ENCODE measurements at regions not wholly inside any gene's neighbourhood (a gene's known extent, or its start where the extent isn't known, plus 50 kb on each side); places are given as distances from the start of the nearest gene placed in this dataset.
"Not testable (repeated sequence)": the region's sequence is repeated elsewhere in the genome, so short reads cannot be mapped to it uniquely, and the experiment has no call there.

DNA sequence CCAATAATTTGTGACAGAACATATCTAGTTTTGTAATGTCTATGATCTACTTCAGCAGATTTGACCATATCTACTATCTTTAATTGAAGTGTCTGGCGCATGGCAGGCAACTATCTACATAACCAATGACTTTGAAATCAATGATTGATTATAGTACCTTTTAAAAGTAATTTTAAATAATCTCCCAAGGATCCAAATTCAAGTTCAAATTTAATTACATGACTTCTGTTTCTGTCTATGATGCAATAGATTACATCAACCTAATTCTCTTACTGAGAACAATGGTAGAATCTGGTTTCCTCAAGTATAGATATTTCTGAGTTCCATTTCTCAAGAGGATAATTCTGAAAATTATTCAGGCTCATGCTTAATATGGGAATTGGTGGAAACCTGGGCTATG lies 177.4 kb upstream of the IL15 start:
- no peak for DNase-seq (ENCODE audit: low read depth in 2 of 2)

DNA sequence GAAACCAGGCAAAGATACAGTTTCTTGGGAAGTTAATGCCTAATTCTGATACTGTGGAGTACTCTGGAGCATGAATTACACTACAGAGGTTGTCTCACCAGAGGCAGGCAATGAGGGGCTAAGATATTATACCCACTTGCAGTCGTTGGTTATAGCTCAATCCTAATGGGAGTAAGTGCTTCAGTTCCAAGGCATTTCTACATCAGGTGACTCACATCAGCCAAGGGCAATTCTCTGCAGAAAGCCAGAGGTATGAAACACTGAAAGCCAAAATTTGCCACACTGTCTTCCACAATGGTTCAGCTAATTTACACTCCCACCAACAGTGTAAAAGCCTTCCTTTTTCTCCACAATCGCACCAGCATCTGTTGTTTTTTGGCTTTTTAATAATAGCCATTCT lies 174.0 kb upstream of the IL15 start:
- DNase-seq (ENCODE audit: low read depth in 2 of 2), result no peak

DNA sequence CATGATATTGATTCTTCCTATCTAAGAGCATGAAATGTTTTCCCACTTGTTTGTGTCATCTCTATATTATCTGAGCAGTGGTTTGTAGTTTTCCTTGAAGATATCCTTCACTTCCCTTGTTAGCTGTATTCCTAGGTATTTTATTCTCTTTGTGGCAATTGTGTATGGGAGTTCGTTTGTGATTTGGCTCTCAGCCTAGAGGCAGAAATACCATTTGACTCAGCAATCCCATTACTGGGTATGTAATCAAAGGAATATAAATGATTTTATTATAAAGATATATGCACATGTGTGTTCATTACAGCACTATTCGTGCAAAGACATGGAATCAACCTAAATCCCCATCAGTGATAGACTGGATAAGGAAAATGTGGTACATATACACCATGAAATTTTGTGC lies 172.7 kb upstream of the IL15 start:
- no peak for DNase-seq (ENCODE audit: low read depth in 2 of 2)

DNA sequence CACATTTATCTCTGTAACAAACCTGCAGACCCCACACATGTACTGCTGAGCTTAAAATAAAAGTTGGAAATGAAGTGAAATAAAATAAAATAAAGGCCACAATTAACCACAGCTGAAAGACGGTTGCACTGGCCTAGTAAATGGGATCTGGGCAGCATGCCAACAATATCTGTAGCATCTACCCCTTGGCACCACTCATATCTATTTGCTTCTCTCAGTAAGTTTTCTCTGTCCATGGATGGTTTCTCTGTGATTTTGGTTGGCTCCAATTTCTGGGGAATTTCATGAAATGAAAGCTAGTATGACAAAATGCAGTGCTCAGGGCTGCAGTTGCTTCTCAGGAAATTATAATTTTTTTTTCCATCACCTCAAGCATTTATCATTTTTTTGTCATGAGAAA lies 172.0 kb upstream of the IL15 start:
- DNase-seq (ENCODE audit: low read depth in 2 of 2), result no peak

DNA sequence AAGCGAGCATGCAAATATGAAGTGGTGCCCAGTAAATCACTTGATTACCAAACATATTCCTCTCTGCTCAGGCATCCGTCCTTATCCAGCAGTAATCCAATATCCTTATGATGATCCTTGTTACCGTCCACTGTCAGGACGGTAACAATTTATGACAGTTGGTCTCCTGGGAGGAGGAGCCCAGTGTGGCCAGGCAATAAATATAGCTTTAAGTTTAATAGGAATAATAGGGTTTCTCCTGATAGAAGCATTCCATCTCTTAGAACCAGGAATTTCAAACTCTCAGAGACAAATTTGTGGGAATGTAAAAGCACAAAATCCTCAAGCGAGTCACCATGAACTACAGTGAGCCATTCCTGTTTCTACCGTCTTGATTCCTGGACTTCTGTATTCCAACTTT lies 171.2 kb upstream of the IL15 start:
- no peak for DNase-seq (ENCODE audit: low read depth in 2 of 2)

DNA sequence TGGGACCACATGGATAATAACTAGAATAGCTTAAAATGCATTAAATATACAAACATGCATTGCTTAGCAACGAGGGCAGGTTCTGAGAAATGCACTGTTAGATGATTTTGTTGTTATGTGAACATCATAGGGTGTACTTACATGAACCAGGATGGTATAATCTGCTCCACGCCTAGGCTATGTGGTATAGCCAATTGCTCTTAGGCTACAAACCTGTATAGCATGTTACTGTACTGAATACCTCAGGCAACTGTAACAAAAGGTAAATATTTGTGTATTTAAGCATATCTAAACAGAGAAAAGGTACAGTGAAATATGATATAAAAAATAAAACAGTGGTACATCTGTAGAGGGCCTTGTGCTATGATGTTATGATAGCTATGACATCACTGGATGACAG lies 169.2 kb upstream of the IL15 start:
- DNase-seq (ENCODE audit: low read depth in 2 of 2), result no peak

DNA sequence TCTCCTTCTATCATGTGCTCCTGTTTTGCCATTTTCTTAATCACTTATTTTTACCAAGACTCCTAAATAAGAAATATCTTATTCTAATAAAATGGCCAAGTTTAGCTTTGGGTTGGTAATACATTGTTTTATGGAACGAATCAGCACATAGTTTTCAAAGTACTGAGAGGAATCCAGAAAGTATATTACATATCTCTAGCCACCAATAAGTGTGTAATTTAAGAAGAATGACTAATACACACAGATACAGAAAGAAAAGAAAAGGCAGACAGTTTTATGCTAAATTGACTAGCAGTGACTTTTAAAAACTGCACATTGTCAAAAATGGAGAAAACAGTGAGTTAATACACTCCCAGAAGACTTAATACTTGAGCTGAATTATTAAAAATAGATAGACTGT lies 167.0 kb upstream of the IL15 start:
- no peak for DNase-seq (ENCODE audit: low read depth in 2 of 2)

DNA sequence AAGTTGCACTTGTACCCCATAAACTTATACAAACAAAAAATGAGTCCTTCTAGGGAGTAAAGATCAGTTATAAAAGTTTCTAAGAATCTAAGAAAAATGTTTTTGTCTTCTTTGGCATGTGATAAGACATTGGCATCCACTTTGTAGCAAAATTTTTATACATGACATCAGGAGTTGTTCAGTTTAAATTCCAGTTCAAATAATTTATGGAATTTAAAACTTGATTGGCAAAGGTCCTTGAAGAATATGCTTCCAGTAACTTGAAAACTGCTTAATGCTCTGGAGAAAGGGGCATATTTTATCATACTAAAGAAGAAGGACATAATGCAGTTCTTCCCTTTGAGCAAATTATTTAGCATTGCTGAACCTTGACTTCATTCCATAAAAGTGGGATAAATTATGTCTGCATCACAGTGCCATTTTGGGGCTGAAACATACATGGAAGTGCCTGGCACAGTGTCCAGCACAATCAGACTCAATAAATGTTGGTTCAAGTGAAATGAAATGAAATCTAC lies 163.3 kb upstream of the IL15 start:
- no peak for DNase-seq (ENCODE audit: low read depth in 2 of 2)

DNA sequence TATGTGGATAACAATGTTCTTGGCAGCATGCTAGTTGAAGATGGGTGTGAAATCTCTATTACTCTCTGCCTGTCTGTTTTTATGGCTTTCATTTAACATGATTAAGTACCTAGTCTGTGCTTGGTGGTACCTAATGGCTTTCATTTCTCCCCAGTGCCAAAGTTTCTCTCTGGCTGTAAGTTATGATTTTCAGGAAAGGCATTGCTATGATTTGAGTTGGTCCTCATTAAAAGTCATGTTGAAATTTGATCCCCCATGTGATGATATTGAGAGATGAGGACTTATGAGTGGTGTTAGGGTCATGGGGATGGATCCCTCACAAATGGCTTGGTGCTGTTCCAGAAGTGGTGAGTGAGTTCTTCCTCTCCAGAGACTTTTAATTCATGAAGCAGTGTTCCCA lies 162.4 kb upstream of the IL15 start:
- no peak for DNase-seq (ENCODE audit: low read depth in 2 of 2)

DNA sequence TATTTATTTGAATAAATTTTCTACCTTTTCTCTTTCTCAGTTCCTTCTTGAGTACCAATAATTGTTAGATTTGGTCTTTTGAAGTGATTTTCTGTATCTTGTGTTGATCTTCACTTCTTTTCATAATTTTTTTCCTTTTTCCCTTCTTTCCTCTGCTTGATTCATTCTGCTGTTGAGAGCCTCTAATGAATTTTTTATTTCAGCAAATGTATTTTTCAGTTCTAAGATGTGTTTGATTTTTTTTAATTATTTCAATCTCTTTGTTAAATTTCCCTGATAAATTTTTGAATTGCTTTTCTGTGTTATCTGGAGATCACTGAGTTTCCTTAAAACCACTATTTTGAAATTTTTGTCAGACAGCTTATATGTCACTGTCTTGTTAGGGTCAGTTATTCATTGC lies 155.4 kb upstream of the IL15 start:
- DNase-seq (ENCODE audit: low read depth in 2 of 2), result no peak

DNA sequence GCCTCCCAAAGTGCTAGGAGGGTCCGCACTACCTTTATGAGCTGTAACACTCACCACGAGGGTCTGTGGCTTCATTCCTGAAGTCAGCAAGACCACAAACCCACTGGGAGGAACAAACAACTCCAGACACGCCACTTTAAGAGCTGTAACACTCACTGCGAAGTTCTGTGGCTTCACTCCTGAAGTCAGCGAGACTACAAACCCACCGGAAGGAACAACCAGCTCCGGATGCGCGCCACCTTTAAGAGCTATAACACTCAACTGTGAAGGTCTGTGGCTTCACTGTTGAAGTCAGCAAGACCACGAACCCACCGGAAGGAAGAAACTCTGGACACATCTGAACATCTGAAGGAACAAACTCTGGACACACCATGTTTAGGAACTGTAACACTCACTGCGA lies 152.1 kb upstream of the IL15 start:
- not testable (repeated sequence) for DNase-seq (ENCODE audit: low read depth in 2 of 2)

DNA sequence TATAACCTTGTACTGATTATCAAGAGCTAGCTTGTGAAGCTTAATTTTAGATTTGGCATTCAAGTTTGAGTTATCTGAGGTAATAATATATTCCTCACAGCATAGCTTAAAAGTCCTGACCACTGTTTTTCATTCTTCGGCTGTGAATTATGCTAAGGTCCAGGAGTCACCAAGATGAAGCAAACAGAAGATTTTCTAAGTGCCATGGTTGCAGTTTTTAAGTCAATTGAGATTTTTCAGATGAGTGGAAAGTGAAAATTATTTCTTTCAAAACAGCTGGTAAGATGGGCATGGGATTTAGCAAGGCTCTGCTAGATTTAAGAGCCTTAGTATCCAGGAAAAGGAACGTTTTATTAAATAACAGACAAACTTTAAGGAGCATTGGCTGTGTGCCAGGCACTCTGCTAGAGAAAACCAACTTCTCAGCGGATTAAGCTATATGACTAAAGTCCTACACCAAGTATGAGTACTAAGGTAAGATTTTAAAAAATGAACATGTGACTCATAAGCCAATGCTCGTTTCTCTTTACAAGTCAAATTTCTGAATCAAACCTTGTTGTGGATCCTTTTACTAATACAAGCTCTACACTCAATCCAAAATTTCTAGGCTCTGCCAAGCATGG lies 149.9 kb upstream of the IL15 start:
- no peak for DNase-seq (ENCODE audit: low read depth in 2 of 2)

DNA sequence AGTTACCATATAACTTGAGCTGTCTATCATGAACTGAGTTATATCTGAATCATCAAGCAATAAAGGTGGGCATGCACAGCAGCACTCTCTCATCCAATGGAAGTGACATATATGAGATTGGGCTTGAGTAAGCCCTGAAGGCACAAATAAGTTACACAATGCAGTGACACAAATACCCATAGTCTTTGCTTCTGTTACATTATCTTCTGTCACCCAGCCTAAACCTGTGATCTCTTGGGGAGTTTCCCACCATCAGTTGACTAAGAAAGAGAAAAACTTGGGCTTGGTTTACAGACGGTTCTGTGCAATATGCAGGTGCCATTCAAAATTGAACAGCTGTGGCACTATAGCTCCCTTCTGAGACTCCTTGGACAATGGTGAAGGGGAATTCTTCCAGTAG lies 138.8 kb upstream of the IL15 start:
- no peak for DNase-seq (ENCODE audit: low read depth in 2 of 2)

DNA sequence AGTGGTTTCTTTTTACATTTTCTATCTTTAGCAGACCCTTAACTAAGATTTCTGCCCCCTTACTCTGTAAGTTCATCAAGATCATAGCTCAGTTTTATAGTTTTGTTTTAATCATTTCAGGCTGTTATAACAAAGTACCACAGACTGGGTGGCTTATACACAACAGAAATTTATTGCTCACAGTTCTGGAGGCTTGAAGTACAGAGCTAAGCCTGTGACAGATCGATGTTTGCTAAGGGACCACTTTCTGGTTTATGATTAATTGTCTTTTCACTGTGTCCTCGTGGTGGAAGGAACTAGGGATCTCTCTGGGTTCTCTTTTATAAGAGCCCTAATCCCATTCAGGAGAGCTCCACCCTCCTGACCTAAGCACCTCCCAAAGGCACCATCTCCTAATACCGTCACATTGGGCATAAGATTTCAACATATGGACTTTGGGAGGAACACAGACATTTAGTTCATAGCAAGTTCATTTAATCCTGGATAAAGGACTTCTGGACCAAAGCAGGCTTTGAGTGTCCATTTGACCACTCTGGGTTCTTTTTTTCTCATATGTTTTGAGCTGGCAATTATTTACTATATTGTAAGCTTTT lies 137.0 kb upstream of the IL15 start:
- DNase-seq (ENCODE audit: low read depth in 2 of 2), result no peak

DNA sequence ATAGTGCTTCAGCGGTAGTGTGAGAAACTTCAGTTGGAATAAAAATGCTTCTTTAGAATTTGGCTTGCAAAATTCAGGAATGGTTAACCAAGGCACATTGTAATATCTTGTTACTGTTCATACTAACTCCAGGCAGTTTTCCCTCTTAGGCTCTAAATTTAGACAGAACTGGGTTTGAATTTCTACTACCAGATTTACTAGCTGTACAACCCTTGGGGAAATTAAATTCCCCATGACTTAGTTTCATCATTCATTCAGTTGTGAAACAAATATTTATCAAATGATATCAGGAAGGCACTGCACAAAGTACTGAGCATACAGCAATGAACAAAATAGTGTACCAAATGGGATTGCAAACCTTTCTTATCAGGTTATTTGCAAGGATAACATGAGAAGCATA lies 135.0 kb upstream of the IL15 start:
- no peak for DNase-seq (ENCODE audit: low read depth in 2 of 2)

DNA sequence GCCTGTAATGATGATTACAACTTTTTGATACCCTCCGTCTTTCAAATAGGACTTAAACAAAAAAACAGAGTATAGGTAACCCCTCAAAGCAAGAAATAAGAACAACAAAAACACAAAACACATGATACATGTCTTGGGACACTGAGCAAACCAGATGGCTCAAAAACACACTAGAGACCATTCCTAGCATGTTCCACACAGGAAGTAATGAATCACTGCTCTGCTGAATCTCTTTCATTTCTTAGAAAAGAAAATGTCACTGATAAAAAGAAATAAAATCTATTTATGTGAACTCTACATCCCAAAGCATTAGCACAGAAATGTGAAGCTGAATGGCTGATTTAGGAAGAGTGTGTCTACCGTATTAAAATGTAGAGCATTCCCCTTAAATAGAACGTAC lies 134.5 kb upstream of the IL15 start:
- no peak for DNase-seq (ENCODE audit: low read depth in 2 of 2)

DNA sequence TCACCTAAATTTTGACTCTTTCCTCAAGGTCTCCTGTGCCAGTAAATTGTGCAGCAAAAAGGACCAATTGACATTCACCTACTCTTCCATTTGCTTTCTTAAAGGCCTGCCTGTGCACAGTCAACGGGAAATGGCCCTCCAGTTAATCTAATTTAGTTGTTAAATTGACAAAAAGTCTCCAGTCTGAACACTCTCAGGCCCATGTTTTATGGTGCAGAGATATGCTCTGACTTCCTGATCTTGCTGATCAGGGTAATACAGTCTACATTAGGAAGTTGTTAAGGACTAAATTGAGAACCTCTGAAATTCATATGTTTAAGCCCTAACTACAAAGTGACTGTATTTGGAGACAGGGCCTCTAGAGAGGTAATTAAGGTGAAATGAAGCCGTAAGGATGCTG lies 133.6 kb upstream of the IL15 start:
- DNase-seq (ENCODE audit: low read depth in 2 of 2), result no peak

DNA sequence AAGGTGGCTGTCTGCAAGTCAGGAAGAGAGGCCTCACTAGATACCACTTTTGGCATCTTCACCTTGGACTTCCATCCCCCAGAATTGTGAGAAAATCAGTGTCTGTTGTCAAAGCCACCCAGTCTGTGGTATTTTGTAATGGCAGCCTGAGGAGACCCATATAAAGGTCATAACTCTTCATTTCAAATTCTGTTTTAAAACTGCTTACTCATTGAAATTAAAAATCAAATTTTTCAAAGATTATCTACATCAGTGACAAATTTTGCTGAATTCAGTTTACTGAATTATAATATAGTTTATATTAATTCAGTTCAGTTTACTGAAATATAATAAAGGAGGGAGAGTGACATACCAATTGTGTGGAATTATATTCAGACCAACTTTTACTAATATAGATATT lies 133.1 kb upstream of the IL15 start:
- DNase-seq (ENCODE audit: low read depth in 2 of 2), result no peak

DNA sequence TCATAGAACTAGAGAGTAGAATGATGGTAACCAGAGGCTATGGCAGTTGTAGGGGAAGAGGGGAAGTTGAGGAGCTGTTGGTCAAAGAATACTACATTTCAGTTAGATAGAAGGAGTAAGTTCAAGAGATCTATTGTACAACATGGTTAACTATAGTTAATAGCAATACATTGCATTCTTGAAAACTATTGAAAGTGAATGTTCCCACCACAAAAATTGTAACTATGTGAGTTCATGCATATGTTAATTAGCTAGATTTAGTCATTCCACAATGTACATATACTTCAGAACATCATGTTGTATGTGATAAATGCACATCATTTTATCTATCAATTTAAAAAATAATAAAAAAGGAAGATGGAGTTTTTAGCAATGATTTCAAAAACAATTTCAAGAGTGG lies 125.3 kb upstream of the IL15 start:
- no peak for DNase-seq (ENCODE audit: low read depth in 2 of 2)

DNA sequence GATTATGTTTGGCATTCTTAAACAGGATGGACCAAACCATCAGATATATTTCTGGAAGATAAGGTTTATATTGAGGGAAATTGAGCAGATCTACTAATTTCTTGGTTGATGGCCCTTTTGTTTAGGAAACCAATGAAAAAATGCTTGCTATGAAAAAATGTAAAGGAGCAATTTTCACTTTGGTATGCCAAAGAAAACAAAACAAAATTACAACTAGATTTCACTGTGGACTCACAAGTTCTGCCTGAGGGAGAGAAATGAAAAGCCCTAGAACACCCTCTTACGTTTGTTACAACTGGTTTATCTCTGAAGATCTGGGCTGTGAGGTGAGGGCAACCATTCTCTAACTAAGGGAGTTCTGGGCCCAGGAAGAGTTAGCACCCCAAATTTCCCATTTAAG lies 122.5 kb upstream of the IL15 start:
- no peak for DNase-seq (ENCODE audit: low read depth in 2 of 2)

DNA sequence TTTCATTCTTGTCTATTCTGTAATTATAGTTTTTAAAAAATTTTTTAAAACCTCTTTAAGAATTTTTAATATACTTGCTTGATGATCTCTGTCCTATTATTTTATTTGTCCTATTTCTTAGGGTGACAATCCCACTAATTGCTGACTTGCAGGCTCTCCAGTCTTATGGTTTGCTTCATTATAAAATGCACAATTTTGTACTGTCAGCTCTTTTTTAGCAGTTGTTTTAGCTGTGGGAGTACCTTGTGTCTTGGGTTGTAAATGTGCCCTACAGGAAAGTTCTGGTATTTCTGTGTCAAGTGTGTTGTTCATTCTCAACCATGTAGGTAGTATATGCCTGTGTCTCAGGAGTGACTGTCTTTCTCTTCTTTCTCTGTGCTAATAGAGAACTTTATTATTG lies 118.2 kb upstream of the IL15 start:
- no peak for DNase-seq (ENCODE audit: low read depth in 2 of 2)

DNA sequence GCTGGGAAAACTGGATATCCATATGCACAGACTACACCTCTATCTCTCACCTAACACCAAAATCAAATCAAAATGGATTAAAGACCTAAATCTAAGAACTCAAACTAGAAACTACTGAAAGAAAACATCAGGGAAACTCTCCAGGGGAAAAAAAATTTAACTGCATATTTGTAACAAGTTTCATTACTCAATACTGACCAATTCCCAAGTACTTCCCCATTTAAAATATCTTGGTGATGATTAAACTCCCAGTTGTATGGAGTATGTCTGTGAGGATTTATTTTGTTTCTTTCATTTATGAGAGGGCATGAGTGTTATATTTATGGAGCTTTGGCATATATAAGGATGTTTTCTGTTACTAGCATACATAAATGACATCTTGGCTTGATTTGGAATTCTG lies 112.3 kb upstream of the IL15 start:
- DNase-seq (ENCODE audit: low read depth in 2 of 2), result no peak

DNA sequence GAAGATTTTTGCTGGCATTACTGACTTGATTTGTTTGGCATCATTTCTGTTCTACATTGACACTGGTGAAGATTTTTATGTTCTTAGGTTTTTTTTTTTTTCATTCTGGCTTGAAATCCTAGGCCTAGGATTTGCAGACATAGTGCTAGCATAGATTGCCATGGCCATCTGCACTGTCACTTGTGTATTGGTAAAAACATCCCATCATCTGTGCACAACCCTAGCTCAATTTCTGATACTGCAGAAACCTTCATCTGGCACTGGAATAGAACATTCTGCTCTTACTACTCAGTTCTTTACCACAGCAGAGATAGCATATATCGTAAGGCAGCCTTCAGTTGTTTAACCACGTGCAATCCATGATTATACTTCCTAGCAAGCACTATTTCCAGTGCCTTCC lies 111.5 kb upstream of the IL15 start:
- no peak for DNase-seq (ENCODE audit: low read depth in 2 of 2)

DNA sequence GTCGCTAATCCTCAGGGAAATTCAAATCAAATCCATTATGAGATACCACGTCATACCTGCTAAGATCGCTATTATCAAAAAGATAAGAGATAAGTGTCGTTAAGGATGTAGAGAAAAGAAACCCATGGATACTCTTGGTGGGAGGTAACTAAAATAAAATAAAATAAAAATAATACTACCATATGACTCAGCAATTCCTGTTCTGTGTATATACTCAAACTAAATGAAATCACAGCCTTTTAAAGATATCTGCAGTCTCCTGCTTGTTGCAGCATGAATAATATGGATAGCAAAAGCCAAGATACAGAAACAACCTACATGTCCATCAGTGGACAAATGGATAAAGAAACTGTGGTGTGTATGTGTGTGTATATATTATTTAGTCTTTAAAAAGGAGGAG lies 105.8 kb upstream of the IL15 start:
- DNase-seq (ENCODE audit: low read depth in 2 of 2), result no peak
